CD1c-positive myeloid dendritic cell (primary cell): ENCODE measurements at regions not wholly inside any gene's neighbourhood (a gene's known extent, or its start where the extent isn't known, plus 50 kb on each side); places are given as distances from the start of the nearest gene placed in this dataset.

Experiments used
- DNase-seq: peaks from one replicate; pipeline ENCODE4 v3.0.0-alpha.2; 2016; ENCODE audit errors: extremely low spot score

GRCh38 chr5:110031402-110032140 is 341.8 kb downstream of the MAN2A1 start:
- DNase-seq, result no peak

- no peak for DNase-seq
Observed at GRCh38 chr5:110032376-110032775, 342.6 kb downstream of the MAN2A1 start.

- no peak for DNase-seq
Observed at GRCh38 chr5:110034056-110034600, 344.4 kb downstream of the MAN2A1 start.

GRCh38 chr5:110038297-110038997 is 348.7 kb downstream of the MAN2A1 start:
- DNase-seq, result no peak

- no peak for DNase-seq
Observed at GRCh38 chr5:110040178-110040577, 350.5 kb downstream of the MAN2A1 start.

- no peak for DNase-seq
Observed at GRCh38 chr5:110043025-110043424, 353.3 kb downstream of the MAN2A1 start.

- DNase-seq, result no peak
Observed at GRCh38 chr5:110045158-110045557, 355.4 kb downstream of the MAN2A1 start.

- DNase-seq, result no peak
Observed at GRCh38 chr5:110048491-110048890, 358.8 kb downstream of the MAN2A1 start.

GRCh38 chr5:110049816-110050215 is 360.1 kb downstream of the MAN2A1 start:
- DNase-seq, result no peak

- DNase-seq, result no peak
Observed at GRCh38 chr5:110050640-110051345, 361.1 kb downstream of the MAN2A1 start.

- no peak for DNase-seq
Observed at GRCh38 chr5:110053205-110053604, 363.5 kb downstream of the MAN2A1 start.

GRCh38 chr5:110053824-110054223 is 364.1 kb downstream of the MAN2A1 start:
- DNase-seq, result no peak

- DNase-seq, result peak; percentile 75
Observed at GRCh38 chr5:110054240-110054639, 364.5 kb downstream of the MAN2A1 start.

- DNase-seq, result no peak
Observed at GRCh38 chr5:110055302-110055701, 365.6 kb downstream of the MAN2A1 start.

- DNase-seq, result no peak
Observed at GRCh38 chr5:110056580-110057114, 366.9 kb downstream of the MAN2A1 start.

- DNase-seq, result no peak
Observed at GRCh38 chr5:110058175-110058574, 368.4 kb downstream of the MAN2A1 start.

- DNase-seq, result no peak
Observed at GRCh38 chr5:110062246-110062645, 372.5 kb downstream of the MAN2A1 start.

- DNase-seq, result no peak
Observed at GRCh38 chr5:110063640-110064602, 374.2 kb downstream of the MAN2A1 start.

GRCh38 chr5:110064603-110065268 is 375.0 kb downstream of the MAN2A1 start:
- DNase-seq, result no peak

GRCh38 chr5:110070836-110071235 is 381.1 kb downstream of the MAN2A1 start:
- DNase-seq, result no peak
